ENCODE measurements at regions not wholly inside any gene's neighbourhood (a gene's known extent, or its start where the extent isn't known, plus 50 kb on each side); places are given as distances from the start of the nearest gene placed in this dataset.

GRCh38 chr18:51385270-51385669 lies 187.8 kb upstream of the MEX3C start:
- TF ChIP-seq POLR2A (IDR thresholded peaks at IDR 0.05) (no peak), CTCF (IDR thresholded peaks at IDR 0.05) (no peak)

Measured in heart left ventricle (tissue), 13 donors.